NCI-H2107 (cell line): ENCODE measurements at regions not wholly inside any gene's neighbourhood (a gene's known extent, or its start where the extent isn't known, plus 50 kb on each side); places are given as distances from the start of the nearest gene placed in this dataset.

Experiments
- DNase-seq: peaks from one replicate; lab custom pipeline; 2025; lab: John Stamatoyannopoulos, UW

DNA sequence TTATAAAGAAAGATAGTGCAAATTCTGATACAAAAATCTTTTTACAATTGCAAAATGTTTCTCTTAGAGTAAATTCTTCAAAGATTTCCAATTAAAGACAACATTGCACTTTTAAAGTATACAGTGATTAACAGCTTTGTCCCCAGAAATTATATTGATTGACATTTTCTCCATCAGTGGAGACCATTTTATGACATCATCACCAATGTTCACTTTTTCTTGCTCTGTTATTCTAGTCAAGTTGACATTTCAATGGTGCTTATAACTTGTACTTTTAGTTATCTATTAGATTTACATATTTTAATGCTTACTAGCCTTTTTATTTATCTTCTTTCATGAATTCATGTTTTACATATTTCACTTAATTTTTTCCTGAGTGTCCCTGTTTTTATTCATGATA, 524.8 kb downstream of the HAO1 start:
- DNase-seq: no peak

DNA sequence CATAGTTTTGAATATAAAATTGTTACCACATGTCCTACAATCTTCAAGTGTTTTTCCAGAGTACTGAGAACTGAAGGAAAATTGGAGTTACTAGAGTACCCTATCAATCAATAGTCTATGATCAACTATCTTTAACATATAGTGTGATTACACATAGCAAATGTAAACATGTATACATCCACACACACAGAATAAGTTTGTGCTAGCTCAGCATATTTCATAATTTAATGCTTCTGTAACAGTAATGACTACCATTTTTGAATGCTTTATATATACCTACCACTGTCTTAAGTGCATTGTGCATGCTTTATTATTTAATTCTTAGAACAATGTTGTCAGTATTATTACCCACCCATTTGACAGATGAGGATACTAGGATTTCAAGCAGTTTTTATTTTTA, 523.9 kb downstream of the HAO1 start:
- DNase-seq: no peak

DNA sequence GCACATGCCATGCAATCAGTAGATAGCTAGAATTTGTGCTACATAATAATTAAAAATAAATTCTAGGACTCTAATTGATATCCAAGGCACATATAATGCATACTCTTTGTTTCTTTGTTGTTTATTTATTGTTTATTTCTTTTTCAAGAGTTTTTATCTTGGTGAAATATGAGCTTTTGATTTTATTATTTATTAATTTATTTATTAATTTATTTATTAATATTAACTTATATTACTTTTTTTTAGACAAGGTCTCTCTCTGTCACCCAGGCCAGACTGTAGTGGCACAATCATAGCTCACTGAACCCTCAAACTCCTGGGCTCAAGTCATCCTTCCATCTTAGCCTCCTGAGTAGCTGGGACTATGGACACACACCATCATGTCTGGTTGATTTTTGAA, 519.9 kb downstream of the HAO1 start:
- no peak for DNase-seq

DNA sequence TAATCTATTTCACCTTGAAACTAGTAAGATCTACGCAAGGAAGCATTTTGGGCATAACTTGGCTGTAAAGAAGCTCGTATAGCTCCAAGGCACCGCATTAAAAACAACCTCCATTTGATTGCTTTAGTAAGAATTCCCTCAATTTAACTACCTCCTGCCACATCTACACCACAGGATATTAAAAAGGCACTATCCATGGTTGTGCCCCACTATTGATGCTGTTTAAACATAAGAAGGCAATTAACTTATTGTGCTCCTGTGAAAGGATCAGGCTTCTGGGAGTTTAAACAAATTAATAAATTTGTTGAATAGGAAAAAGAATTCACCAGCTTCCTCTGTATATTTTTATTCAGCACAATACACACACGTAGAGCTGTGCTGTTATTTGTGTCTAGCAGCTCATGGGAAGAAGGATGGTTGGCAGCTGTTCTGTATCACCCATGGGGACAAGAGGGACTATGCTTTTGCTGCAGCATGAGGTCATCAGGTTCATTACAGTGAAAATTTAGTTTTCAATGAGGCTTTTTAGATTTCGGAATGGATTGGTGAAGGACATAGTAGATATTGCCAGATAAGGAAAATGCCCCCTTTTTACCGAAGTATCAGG, 513.3 kb downstream of the HAO1 start:
- DNase-seq: no peak

DNA sequence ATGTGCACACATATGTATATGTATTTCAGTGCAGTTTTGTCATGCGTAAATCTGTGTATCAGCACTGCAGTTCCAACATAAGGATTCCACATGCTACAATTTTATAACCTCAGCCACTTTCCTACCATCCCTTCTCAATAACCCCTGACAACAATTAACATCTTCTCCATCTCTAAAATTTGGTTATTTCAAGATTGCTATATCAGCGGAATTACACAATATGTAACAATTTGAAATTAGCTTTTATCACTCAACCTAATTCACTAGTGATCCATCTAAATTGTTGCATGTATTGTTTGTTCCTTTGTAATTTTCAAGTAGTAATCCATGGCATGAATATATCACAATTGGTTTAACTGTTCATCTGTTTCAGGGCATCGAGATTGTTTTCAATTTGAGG, 511.3 kb downstream of the HAO1 start:
- no peak for DNase-seq

DNA sequence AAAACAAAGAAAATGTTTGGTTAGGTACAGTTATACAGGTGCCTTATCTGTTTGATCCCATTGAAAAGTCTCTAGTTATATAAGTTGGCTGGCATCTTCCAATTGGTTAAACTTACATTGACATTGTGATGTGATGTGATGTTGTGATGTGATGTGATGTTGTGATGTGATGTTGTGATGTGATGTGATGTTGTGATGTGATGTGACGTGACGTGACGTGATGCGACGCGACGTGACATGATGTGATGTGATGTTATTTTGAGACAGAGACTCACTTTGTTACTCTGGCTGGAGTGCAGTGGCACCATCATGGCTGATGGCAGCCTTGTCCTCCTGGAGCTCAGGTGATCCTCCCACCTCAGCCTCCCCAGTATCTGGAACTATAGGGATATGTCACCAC, 507.6 kb downstream of the HAO1 start:
- no peak for DNase-seq

DNA sequence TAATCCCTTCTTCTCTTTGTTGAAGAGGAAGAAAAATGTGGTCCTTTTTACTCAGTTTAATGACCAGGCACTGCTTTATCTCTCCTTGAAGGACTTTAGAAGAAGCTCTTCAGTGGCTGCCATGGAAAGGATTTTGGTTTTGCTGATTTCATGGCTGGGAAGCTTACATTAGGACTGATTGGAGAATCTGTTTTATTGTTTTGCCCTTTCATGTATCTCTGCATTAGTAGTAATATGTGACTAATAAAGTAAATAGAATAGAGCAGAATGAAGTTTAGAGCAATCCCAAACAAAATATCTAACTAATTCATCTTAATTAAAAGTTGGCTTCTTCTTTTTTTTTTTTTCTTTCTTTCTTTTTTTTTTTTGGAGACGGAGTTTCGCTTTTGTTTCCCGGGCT, 502.9 kb downstream of the HAO1 start:
- DNase-seq: no peak

DNA sequence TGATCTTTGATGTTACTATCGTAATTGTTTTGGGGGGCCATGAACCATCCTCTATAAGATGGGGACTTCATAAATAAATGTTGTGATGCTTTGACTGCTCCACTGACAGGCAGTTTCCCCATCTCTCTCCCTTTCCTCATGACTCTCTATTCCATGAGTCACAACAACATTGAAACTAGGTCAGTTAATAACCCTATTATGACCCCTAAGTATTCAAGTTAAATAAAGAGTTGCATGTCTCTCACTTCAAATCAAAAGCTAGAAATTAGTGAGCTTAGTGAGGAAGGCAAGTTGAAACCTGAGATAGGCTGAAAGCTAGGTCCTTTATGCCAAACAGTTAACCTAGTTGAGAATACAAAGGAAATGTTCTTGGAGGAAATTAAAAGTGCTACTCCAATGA, 491.0 kb downstream of the HAO1 start:
- no peak for DNase-seq

DNA sequence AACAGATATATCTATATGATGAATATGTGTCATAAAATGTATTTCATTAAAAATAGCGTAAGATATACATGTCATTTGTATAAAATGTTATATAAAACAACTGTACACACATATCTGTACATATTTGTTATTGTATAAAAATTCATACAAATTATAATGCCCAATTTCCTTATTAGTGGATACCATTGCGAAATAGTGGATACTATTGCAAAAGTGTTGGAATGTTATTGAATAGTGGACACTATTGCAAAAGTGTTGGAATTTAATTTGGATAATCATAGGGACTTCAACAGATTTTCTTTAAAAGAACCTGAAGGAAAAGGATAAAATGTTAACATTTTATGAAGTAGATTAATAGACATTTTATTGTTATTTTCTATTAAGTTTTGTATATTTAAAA, 487.4 kb downstream of the HAO1 start:
- DNase-seq: no peak

DNA sequence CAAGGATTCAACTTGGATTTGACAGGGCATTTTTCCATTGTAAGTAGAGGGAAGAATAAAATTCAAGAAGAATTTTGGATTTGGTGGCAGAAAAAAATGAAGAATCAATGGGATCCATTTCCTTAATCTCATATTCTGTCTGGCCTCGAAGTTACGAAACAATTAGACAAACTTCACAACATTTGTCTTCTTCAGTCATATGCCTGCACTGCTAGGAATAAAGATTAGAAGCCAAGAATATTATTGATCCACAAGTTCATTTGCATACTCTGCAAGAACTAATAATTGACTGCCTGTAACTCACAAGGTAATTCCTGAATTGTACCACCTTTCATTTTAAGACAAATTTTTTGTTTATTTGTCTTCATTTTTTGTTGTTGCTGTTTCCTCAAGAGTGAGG, 486.2 kb downstream of the HAO1 start:
- no peak for DNase-seq

DNA sequence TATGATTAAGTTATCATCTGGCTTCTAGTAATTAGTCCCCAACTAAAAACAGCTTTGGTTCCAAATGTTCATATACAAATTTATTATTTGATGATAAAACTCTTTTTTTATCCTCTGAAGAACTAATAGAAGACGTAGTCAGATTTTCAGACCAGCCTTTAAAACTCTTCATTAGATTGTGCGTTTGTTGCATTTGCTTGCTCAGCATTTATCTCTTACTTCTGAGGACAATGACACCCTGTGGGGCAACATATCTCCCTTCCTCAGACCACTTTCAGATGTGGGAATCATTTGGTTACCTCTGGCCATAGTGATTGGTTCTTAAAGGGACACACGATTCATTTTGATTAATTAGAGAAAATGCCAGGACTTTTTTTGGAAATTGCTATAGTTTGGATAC, 481.8 kb downstream of the HAO1 start:
- DNase-seq: no peak

DNA sequence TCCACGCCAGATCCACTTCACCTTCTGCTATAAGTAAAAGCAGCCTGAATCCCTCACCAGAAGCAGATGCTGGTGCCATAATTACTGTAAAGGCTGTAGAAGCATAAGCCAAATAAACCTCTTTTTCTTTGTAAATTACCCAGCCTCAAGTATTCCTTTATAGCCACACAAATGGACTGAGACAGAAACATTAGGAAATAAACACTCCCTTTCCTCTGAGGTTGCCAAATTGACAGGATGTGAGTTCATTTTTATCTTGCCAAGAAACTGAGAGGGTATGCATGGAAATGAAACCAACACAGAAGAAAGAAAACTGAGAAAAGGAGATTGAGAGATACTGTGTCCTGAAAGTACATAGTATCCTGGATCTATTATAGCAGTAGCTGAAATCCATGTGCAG, 481.2 kb downstream of the HAO1 start:
- DNase-seq: no peak

DNA sequence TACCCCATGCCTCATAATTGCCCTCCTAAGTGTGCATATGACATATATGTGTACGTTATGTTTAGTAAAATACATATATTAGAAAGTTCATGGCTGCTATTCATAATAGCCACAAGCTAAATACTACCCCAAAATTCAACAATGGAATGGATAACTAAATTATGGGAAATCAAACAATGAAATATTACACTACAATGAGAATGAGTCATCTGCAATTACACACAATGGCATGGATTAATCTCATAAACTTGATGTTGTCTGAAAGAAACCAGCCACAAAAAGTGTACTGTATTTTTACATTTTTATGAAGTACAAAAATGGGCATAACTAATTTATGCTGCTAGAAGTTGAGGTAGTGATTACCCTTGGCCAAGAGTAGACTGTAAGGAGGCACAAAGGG, 477.0 kb downstream of the HAO1 start:
- DNase-seq: no peak

DNA sequence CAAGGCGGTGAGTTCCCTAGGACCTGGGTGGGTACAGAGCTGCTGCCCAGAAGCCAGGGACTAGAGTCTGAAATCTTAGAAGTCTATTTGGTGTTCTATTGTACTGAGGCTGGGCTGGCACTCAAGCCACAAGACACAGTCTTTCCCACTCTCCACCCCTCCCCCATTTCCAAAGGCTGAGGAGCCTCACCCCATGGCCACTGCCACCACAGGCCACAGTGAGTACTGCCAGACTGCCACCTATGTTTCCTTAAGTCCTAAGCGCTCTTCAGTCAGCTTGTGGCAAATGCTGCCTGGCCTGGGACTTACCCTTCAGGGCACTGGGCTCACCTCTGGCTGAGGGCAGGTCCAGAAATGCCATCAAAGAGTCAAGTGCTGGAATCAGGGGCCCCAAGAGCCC, 469.3 kb downstream of the HAO1 start:
- no peak for DNase-seq

DNA sequence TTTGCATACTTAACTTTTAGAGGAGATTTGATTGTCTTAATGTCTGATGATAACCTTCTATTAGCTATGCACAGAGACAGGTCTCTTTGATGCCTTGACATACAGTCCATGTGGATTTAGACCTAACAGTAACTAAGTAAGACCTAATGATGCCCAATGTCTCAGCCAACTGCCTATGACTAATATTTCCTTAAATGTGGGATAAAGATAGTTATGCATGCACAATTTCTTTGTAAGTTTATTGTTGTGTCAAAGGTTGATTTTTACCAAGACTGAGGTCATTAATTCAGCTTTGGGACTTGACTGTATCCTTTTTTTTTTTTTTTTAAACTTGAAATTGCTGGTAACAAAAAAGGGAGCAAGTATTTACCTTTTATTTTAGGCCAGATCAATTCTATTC, 450.0 kb downstream of the HAO1 start:
- DNase-seq: no peak

DNA sequence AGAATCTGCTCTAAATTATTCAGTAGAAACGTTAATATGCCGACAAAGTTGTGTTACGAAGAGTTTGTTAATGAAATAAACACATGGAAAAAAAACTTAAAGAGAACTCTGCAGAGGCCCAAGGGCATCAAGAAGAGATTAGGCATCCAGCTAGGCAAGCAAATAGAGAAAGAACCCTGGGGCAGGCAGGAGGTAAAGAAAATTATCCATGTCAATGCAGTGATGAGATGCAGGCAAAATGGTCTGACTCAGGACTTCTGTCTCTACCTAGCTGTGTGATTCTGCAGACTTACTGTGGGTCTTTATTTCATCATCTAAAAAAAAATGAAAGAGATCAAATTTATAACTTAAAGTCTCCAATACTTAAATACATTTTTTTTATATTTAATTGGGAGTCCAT, 448.0 kb downstream of the HAO1 start:
- DNase-seq: no peak

DNA sequence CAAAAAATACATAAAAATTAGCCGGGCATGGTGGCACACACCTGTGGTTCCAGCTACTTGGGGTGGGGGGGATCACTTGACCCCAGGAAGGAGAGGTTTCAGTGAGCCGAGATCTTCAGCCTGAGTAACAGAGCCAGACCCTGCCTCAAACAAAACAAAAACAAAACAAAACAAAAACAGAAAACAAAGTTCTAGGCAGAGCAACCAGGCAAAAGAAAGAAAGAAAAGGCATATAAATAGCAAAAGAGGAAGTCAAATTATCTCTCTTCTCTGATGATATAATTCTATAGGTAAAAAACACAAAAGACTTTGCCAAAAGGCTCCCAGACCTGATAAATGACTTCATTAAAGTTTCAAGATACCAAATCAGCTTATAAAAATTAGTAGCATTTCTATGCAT, 446.9 kb downstream of the HAO1 start:
- no peak for DNase-seq

DNA sequence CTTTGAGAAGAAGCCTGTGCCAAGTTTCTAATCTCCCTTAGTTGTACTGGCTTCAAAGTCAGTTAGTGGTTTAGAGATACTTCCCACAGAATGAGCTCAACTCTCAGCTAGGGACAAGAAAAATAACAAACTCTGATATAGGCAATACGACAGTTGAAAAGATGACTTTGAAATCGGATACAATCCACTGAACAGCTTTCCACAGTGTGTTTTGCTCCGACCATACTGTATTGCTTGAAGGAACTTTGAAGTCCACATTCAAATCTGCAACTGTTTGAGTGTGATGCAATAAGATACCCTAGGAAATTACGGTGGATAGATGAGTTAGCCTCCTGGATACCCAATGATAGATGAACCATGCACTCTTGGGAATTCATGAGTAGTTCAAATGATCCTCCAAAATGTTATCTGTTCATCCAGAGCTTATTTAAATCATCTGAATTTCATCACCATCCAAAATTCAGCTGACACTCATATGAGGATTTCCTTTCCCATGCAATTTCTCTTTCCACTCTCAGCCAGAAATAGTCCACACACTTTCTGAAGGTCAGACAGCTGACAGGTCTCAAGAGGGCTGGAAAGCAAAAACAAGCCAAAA, 443.8 kb downstream of the HAO1 start:
- no peak for DNase-seq

DNA sequence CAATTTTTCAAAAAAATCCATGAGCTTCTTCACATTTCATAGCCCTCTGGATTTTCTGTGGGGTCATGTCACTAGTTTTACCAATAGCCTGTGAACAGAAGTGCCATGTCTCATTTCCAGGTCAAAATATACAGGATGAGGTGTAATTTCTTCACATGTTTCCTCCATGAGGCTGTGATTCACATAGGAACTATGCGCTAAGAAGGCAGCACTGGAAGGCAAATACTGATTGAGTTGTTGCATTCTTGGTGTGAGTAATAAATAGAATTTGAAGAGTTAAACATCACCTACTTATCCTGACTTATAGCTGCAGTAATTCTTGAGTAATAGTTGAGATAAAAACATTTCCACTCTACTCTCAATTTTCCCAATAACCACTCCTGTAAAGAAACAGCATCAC, 442.3 kb downstream of the HAO1 start:
- no peak for DNase-seq

DNA sequence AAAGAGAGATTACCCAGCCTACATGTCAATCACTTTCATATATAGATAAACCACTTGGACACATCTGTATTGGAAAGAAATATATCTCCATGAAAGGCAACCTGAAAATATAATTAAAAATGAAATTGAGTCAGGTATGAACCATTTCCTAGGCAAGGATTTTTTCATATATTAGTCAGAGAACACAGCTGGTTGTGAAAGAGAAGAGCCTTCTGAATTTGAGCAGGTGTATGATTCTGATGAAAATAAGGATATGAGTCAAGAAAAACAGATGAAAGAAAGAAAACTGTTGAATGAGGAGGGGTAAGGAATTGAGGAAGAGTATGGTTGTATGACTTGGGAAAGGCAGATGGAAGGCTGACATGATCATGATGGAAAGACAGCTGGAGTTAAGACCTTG, 441.1 kb downstream of the HAO1 start:
- DNase-seq: no peak

DNA sequence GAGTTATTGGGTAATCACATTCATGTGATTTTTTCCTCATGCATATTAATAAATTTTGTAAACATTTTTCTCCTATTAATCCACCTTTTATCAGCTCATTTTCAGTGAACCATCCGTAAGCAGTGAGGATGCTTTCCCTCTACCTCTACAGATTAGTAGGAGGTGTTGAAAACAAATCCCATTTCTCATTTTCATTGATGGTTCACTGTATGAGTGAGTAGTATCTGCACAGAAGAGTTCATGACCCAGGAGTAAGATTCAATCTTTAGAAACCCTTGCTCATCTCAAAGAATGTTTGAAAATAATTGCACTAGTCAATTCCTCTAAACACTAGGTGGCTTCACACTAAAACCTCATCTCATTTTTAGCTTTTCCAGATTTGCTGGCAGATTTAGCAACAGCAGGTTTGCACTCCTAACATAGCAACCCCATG, 440.0 kb downstream of the HAO1 start:
- DNase-seq: no peak

DNA sequence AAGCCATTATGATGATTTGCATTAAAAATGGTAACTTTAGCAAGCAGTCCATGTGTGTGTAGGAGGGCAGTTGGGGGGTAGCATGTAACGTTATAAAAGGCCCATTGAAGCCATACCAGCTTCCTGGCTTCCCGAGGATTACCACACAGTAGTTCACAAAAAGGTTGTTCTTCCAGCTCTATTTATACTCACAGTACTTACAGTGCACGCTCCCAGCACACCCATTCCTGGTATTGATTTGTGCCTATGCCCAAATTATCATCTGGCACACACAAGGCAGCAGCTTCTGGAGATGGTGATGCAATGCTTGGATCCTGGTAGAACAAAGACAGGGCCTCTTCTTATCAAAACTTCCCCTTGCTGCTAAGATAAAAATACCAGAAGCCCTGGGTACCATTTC, 436.8 kb downstream of the HAO1 start:
- DNase-seq: no peak

DNA sequence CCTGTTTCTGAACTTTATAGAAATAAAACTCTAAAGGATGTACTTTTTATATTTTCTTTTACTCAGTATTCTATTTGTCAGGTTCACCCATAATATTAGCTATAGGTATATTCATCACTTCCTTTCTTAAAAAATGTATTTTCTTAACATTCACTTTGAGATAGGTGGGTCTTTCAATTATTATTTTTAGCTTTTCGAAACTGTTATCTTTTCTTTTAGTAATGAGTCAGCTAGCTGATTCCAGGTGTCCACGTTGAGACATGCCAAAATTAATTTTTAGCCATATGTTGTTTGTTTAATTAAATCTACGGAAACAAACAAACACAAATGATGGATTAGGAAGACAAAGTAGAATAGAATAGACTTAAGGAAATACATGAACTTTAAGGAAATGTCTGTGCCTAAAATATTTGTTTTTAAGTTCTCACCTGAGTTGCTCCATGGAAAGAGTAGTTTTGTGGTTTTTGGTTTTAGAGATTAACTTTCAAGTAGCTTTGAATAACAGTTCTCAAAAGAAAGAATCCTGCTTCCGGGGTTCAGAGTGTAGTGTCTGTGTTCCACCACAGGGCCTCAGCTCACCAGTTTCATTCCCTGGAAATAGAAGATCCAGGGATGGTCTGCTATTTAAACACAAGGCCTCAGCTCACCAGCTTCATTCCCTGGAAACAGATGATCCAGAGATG, 435.0 kb downstream of the HAO1 start:
- DNase-seq: no peak

DNA sequence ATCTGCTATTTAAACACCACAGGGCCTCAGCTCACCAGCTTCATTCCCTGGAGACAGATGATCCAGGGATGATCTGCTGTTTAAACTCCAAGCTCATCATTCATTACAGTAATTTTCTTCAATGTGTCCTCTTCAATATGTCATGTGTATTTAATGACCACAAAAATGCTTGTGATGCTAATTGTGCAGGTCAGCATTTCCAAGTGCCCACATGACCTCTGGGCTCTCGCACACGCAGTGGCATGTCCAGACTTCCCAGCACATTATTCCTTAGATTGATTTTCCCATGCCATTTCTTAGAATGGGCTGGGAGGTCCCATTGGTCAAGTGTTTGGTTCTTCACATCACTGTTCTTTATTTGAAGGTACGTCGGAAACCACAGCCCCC, 434.4 kb downstream of the HAO1 start:
- DNase-seq: no peak
